GM12874 (cell line): ENCODE measurements at regions not wholly inside any gene's neighbourhood (a gene's known extent, or its start where the extent isn't known, plus 50 kb on each side); places are given as distances from the start of the nearest gene placed in this dataset.

ENCODE experiments used
- TF ChIP-seq, protein P1 (sequence below): IDR thresholded peaks from 2 replicates; pipeline ENCODE4 v1.5.1; 2011; ENCODE audit warnings: low read depth, mild to moderate bottlenecking, control low read depth, low read length, moderate library complexity; ENCODE audit not compliant: insufficient read depth

DNA sequence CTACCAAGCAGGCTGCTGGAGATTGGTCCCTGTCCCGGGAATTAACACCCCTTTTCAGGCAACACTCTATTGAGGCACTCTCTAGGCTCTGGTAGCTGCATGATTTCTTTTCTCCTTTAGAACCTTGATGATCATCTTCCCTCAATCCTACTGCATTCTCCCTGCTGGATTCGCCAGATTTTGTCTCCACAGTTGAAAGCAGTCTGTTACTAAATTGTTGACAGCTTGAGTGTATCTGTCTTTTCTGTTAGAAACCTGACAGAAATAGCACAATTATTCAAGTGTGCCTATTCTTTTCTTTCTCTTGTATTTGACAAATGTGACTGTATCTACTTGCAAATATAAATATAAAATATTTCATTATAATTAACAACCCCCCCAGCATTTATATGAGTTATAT lies 830.8 kb upstream of the CADM2 start:
- TF ChIP-seq, protein P1, sequence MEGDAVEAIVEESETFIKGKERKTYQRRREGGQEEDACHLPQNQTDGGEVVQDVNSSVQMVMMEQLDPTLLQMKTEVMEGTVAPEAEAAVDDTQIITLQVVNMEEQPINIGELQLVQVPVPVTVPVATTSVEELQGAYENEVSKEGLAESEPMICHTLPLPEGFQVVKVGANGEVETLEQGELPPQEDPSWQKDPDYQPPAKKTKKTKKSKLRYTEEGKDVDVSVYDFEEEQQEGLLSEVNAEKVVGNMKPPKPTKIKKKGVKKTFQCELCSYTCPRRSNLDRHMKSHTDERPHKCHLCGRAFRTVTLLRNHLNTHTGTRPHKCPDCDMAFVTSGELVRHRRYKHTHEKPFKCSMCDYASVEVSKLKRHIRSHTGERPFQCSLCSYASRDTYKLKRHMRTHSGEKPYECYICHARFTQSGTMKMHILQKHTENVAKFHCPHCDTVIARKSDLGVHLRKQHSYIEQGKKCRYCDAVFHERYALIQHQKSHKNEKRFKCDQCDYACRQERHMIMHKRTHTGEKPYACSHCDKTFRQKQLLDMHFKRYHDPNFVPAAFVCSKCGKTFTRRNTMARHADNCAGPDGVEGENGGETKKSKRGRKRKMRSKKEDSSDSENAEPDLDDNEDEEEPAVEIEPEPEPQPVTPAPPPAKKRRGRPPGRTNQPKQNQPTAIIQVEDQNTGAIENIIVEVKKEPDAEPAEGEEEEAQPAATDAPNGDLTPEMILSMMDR = no peak

DNA sequence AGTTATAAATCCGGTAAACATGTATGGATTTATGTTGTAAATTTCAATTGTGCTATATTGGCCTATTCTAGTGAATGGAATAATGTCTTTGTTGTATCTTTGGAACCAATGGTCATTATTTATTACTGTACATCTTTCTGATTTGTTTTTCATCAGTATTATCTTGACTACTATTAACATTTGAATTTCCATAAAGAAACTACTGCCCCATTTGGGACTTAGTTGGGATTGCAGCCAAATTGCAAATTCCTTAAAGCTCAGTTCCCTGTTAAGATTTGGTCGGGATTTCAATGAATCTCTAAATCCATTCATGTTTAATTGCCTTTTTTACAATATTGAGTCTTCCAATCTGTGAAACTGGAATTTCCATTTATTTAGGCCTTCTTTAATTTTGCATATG lies 822.4 kb upstream of the CADM2 start:
- TF ChIP-seq, protein P1 = no peak

DNA sequence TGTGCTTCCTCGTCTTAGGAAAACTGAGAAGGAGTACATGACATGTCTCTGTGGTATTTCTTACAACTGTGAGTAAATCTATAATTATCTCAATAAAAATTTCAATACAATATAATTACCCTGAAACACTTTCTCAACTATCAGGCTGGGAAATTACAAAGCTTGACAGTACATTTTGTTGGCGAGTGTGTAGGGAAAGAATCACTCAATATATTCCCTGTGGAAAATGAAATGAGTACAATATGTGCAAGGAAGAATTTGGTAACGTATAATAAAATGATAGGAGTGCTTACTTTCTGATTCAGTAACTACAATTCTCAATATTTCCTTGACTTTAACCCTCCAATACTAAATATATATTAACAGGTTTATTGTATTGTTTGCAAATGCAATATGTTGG lies 818.2 kb upstream of the CADM2 start:
- TF ChIP-seq, protein P1 = no peak

DNA sequence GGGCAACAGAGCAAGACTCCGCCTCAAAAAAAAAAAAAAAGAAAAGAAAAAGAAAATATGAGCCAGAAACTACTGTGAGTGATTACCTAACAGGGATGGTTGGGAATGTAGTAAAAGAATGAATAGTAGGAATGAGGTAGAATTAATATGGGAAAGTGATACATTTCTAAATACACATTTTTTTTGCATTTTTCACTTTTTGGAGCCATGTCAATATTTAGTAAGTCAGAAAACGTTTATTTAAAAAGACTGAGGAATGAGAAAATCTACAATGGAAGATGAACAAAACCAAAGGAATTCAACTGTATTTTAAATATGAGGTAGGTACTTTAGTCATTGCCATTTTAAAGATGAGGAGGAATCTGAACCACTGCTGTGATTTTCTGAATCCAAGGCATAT lies 817.2 kb upstream of the CADM2 start:
- TF ChIP-seq, protein P1 = no peak

DNA sequence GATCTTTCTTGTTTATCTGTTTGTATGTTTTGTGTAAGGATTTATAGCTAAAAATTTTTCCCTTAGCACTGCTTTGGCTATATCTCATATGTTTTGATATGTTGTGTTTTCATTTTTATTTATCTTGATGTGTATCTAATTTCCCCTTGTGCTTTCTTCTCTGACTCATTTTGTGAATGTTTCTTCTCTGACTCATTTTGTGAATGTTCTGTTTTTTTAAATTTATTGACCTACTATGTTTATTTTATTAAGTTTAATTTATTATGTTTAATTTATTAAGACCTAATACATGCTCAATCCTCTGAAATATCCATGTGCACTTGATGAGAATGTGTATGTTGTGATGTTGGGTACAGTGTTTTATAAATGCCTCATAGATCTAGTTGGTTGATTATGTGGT lies 793.5 kb upstream of the CADM2 start:
- TF ChIP-seq, protein P1 = no peak

DNA sequence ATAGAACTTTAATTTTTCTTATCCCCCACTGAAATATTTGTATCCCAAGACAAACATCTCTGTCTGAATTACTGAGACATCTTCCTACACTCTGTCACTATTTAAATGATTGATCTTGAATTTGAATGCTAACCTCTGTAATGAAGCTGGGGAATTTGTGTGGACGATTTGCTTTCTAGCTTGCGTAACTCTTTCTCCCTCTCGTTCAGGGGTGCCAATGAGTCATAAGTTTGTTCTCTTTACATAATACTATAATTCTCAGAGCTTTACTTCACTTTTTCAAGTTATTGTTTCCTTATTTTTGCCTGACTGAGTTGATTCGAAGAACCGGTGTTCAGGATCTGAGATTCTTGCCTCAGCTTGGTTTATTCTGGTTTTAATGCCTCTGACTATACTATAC lies 783.3 kb upstream of the CADM2 start:
- TF ChIP-seq, protein P1 = no peak

DNA sequence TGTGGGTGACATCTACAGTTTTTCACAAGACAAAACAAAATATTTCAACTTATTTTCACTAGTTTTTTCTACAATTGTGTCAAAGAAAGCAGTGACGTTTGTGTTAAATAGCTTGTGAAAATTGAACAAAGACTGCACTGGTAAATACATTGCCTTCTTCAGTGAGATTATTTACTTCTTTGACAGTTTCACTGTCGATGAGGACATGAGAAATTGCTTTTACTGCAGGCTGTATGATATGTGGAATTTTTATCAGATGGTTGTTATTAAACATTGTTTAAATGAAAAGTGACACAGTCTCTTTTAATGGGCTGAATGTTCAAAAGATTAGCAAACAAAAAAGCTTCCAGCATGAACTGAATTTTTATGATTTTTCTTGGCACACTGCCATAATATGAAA lies 773.9 kb upstream of the CADM2 start:
- TF ChIP-seq, protein P1 = no peak

DNA sequence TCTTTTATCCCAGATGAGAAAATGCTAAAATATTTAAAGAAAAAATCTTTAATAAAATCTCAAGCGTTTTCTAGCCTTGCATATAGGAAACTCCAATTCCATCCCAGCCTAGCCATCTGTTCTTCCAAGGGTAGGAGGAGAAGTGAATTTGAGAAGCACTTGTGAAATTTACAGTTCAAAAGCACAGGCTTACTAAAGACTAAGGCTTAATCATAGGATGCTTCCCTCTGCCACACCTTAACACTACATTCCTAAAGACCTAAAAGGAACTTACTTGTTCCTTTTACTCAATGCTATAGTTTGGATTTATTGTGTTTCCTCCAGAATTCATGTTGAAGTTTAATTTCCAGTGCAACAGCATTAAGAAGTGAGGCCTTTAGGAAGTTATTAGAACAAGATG lies 764.8 kb upstream of the CADM2 start:
- TF ChIP-seq, protein P1 = no peak
